Upper lobe of left lung (tissue), 6 donors: ENCODE measurements at regions not wholly inside any gene's neighbourhood (a gene's known extent, or its start where the extent isn't known, plus 50 kb on each side); places are given as distances from the start of the nearest gene placed in this dataset.

Experiments used
- ATAC-seq, 2 donors: fragments of 200-7000 bp; cut with Tn5 transposase; one replicate each; pipeline ENCODE4 v1.9.1; 2022; ENCODE audit warnings: mild to moderate bottlenecking in 2 of 2, moderate library complexity in 2 of 2; ENCODE audit not compliant: low FRiP score in 2 of 2
- DNase-seq, 2 donors: peaks; one replicate each; pipeline ENCODE4 v3.0.0-alpha.2; 2019 to 2020
- H3K27ac ChIP-seq, 4 donors: fragments of 200-600 bp; sonication (generic); one replicate each; pipeline ENCODE4 v1.5.1; 2016 to 2019
- H3K27me3 ChIP-seq, 4 donors: fragments of 200-600 bp; sonication (generic); one replicate each; pipeline ENCODE4 v1.5.1; 2017 to 2019
- H3K36me3 ChIP-seq, 4 donors: fragments of 200-600 bp; sonication (generic); one replicate each; pipeline ENCODE4 v1.5.1; 2016 to 2019
- H3K4me1 ChIP-seq, 4 donors: fragments of 200-600 bp; sonication (generic); one replicate each; pipeline ENCODE4 v1.5.1; 2018 to 2019
- H3K4me3 ChIP-seq, 4 donors: fragments of 200-600 bp; sonication (generic); one replicate each; pipeline ENCODE4 v1.5.1; 2017 to 2019; ENCODE audit warnings: mild to moderate bottlenecking in 2 of 4, moderate library complexity in 1 of 4
- H3K9me3 ChIP-seq, 4 donors: fragments of 200-600 bp; sonication (generic); one replicate each; pipeline ENCODE4 v1.5.1; 2018 to 2019
- EP300 ChIP-seq, 4 donors: sonication (generic); formaldehyde crosslinking; IDR thresholded peaks; one replicate each; pipeline ENCODE4 v1.5.1; 2017; ENCODE audit warnings: antibody characterized with exemption in 4 of 4, control low read depth in 2 of 4
- POLR2A ChIP-seq, 4 donors: fragments of 450-650 bp; IDR thresholded peaks; one replicate each; pipeline ENCODE4 v1.5.1; 2016 to 2017; ENCODE audit warnings: antibody characterized with exemption in 4 of 4, mild to moderate bottlenecking in 2 of 4
- POLR2AphosphoS5 ChIP-seq, 2 donors: sonication (generic); formaldehyde crosslinking; IDR thresholded peaks; one replicate each; pipeline ENCODE4 v1.5.1; 2017; ENCODE audit warnings: antibody characterized with exemption in 2 of 2
- WGBS, 2 donors: methylation state at CpG; one replicate each; pipeline ENCODE4 v1.1.5; 2017 to 2018; 5-methylcytosine and 5-hydroxymethylcytosine counted together
- TF ChIP-seq, protein P1 (sequence below), 6 experiments: fragments of 450-650 bp in 4 of 6; fragments of 200-600 bp in 2 of 6; sonication (generic) in 2 of 6; IDR thresholded peaks; one replicate each; pipeline ENCODE4 v1.5.1; 2016 to 2019; ENCODE audit warnings: antibody characterized with exemption in 6 of 6
- donor health status: DM: no; HTN: no; CAD: no; lungs with moderate emphysema.
- donor health status: DM: no; HTN: yes; CAD: no; lungs with severe emphysema.

DNA sequence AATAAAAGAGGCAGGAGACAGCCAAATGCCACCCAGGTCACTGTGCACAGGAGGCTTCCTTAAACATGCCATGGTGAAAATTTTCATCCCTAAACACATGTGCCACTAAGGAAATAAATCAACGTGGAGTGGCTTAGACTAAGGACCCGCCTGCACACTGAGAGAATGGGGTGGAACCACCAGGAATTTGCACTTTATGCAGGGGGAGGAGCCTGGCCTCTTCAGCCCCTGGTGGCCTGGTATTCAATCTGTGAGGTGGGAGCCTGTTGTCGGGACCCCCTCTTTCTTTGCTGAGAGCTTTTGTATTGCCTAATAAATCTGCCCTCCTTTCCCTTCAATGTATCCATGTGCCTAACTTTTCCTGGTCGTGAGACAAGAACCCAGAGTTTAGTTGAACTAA lies 204.6 kb upstream of the NRP1 start:
- ATAC-seq (no peak), DNase-seq (no peak)
- H3K4me1 ChIP-seq, result no peaks in the 10 kb centered on the region
- H3K27ac ChIP-seq, result no peak overlapping the region
- no peaks in the 10 kb centered on the region for H3K27me3 ChIP-seq
- no peaks in the 10 kb centered on the region for H3K36me3 ChIP-seq
- peaks cover 0 to 13% (median 3%) of the 10 kb centered on the region in 4 donors for H3K9me3 ChIP-seq
- TF ChIP-seq, protein P1, sequence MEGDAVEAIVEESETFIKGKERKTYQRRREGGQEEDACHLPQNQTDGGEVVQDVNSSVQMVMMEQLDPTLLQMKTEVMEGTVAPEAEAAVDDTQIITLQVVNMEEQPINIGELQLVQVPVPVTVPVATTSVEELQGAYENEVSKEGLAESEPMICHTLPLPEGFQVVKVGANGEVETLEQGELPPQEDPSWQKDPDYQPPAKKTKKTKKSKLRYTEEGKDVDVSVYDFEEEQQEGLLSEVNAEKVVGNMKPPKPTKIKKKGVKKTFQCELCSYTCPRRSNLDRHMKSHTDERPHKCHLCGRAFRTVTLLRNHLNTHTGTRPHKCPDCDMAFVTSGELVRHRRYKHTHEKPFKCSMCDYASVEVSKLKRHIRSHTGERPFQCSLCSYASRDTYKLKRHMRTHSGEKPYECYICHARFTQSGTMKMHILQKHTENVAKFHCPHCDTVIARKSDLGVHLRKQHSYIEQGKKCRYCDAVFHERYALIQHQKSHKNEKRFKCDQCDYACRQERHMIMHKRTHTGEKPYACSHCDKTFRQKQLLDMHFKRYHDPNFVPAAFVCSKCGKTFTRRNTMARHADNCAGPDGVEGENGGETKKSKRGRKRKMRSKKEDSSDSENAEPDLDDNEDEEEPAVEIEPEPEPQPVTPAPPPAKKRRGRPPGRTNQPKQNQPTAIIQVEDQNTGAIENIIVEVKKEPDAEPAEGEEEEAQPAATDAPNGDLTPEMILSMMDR (IDR thresholded peaks at IDR 0.05), result no peak
- TF ChIP-seq POLR2AphosphoS5 (IDR thresholded peaks at IDR 0.05) (no peak), EP300 (IDR thresholded peaks at IDR 0.05) (no peak), POLR2A (IDR thresholded peaks at IDR 0.05) (no peak)
- H3K4me3 ChIP-seq, result no peak overlapping the region
- WGBS, 2 donors, result 70 to 72% methylated on average over 4 of the region's 4 CpGs

DNA sequence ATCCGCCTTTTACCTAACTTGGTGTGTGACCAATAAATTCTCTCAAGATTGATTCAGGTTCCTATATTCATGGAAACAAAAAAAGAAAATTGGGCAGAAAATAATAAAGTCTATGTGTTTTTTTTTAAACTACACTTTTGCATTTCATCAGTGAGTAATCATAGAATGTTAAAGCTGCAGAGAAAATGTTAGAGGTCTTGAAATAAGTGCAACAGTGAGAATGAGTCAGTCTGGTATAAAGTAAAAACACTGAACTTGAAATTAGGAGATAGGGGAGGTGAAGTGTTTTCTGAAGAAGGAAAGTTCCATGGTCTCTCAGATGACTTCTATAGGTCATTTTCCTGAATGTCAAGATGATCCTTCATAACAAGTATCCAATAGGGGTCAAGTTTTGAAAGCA lies 202.6 kb upstream of the NRP1 start:
- WGBS, 2 donors, result 94 to 96% methylated on average over 1 of the region's 1 CpG
- no peak for ATAC-seq
- Histone ChIP-seq H3K27me3 (no peaks in the 10 kb centered on the region), H3K36me3 (no peaks in the 10 kb centered on the region), H3K27ac (no peak overlapping the region), H3K4me3 (no peak overlapping the region), H3K9me3 (no peaks in the 10 kb centered on the region), H3K4me1 (no peaks in the 10 kb centered on the region)
- TF ChIP-seq POLR2A (IDR thresholded peaks at IDR 0.05), result no peak
- no peak for DNase-seq

DNA sequence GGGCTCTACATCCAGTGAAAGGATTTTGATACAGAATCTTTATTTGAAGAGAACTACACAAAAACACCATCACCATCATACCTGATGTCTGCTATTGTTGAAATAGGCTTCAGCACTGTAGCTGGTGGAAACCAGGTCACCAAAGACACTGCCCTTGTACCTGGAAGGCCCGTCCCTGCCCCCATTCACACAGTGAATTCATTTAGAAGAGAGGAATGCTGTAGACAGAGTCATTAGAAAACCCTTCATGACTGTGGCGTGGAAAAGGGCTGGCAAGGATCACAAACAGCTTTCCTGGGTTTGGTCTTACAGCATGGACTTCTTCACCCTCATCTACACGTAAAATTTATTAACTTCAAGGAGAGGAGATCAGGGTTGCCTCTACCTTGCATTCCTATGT lies 202.0 kb upstream of the NRP1 start:
- Histone ChIP-seq H3K27me3 (no peaks in the 10 kb centered on the region), H3K4me3 (no peak overlapping the region), H3K36me3 (no peaks in the 10 kb centered on the region), H3K27ac (no peak overlapping the region), H3K4me1 (no peaks in the 10 kb centered on the region), H3K9me3 (no peaks in the 10 kb centered on the region)
- ATAC-seq (no peak), DNase-seq (no peak)
- TF ChIP-seq POLR2A (IDR thresholded peaks at IDR 0.05), result no peak
- TF ChIP-seq POLR2AphosphoS5 (IDR thresholded peaks at IDR 0.05), result no peak
- TF ChIP-seq EP300 (IDR thresholded peaks at IDR 0.05), result no peak
- TF ChIP-seq, protein P1 (IDR thresholded peaks at IDR 0.05), result no peak
- 90% methylated on average over 3 of the region's 3 CpGs for WGBS, 2 donors

DNA sequence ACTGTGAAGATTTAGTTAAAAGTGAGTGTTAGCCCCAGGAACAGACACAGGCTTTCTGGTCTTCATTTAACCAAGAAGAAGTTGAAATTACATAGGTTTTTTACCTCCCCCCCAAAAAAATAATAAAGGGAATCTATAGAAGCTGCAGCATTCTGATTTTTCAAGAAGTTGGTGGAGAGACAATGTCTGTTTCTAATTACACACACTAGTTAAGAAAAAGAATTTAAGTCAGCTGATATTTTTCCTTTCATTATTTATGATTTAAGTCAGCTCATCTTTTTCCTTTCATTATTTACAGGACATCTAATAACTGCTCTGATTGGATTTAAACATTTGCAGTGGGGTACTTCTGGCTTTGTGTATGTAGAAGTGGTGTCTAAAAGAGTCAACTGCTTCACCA lies 201.4 kb upstream of the NRP1 start:
- ATAC-seq, result no peak

DNA sequence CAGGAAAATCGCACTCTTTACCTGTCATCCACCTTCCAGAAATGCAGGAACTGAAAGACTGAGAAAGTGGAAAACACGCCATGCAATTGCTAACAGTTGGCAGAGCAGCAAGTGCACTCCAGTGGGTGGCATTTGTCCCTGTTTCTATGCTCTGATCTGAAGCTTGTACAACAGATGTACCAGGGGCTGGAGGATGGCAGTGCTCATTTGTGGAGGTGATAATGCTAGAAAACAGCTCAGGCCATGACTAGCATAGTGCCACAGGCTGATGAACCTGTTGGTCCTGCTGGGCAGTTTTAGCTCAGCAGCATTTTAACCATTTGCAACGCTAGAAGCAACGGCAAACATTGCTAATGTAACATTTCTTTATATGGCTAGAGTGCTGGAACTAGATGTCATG lies 199.9 kb upstream of the NRP1 start:
- ATAC-seq, result no peak
- no peak for TF ChIP-seq EP300 (IDR thresholded peaks at IDR 0.05)
- TF ChIP-seq POLR2A (IDR thresholded peaks at IDR 0.05), result no peak
- TF ChIP-seq, protein P1 (IDR thresholded peaks at IDR 0.05), result no peak
- TF ChIP-seq POLR2AphosphoS5 (IDR thresholded peaks at IDR 0.05), result no peak
- no peaks in the 10 kb centered on the region for H3K4me1 ChIP-seq
- H3K9me3 ChIP-seq, result no peaks in the 10 kb centered on the region
- no peak overlapping the region for H3K4me3 ChIP-seq
- no peaks in the 10 kb centered on the region for H3K36me3 ChIP-seq
- DNase-seq, result no peak
- H3K27me3 ChIP-seq, result no peaks in the 10 kb centered on the region
- 86 to 87% methylated on average over 4 of the region's 4 CpGs for WGBS, 2 donors
- no peak overlapping the region for H3K27ac ChIP-seq

More for the DNA sequence above, 201.4 kb upstream of the NRP1 start:
- Histone ChIP-seq H3K9me3 (no peaks in the 10 kb centered on the region), H3K4me3 (no peak overlapping the region), H3K27ac (no peak overlapping the region), H3K4me1 (no peaks in the 10 kb centered on the region), H3K36me3 (no peaks in the 10 kb centered on the region), H3K27me3 (no peaks in the 10 kb centered on the region)
- no peak for TF ChIP-seq EP300 (IDR thresholded peaks at IDR 0.05)
- TF ChIP-seq POLR2AphosphoS5 (IDR thresholded peaks at IDR 0.05), result no peak
- TF ChIP-seq, protein P1 (IDR thresholded peaks at IDR 0.05), result no peak
- no peak for TF ChIP-seq POLR2A (IDR thresholded peaks at IDR 0.05)
- DNase-seq, result no peak
